H1 (cell line): ENCODE measurements at regions not wholly inside any gene's neighbourhood (a gene's known extent, or its start where the extent isn't known, plus 50 kb on each side); places are given as distances from the start of the nearest gene placed in this dataset.

Experiments used
- CREB1 ChIP-seq: IDR thresholded peaks from 2 replicates; pipeline ENCODE4 v1.6.1; 2012; ENCODE audit warnings: inconsistent platforms
- CTCF ChIP-seq, 3 experiments: IDR thresholded peaks; 1 replicate in 2 of 3; 2 replicates in 1 of 3; pipeline versions ENCODE4 v1.5.1 to v1.6.1; 2011; ENCODE audit warnings: low read length in 3 of 3, mild to moderate bottlenecking in 3 of 3, inconsistent platforms in 2 of 3, low read depth in 1 of 3, moderate library complexity in 1 of 3; ENCODE audit not compliant: insufficient read depth in 1 of 3; ENCODE audit errors: control extremely low read depth in 1 of 3
- EZH2 ChIP-seq: fragments of 200-600 bp; sonication (generic); IDR thresholded peaks from 2 replicates; pipeline ENCODE4 v1.7.1; 2012; ENCODE audit warnings: low read depth, mild to moderate bottlenecking, moderate library complexity, low read length, inconsistent platforms; ENCODE audit not compliant: severe bottlenecking
- JUND ChIP-seq: IDR thresholded peaks from 2 replicates; pipeline ENCODE4 v1.6.1; 2011; ENCODE audit warnings: mild to moderate bottlenecking, improper control_type of control experiment, low read length
- KDM1A ChIP-seq: fragments of 200-600, 300-600 bp; sonication (generic); IDR thresholded peaks from 2 replicates; pipeline ENCODE4 v1.7.1; 2016; ENCODE audit warnings: mild to moderate bottlenecking, low read length, borderline replicate concordance
- POLR2AphosphoS5 ChIP-seq: IDR thresholded peaks from 2 replicates; pipeline ENCODE4 v1.6.1; 2011; ENCODE audit warnings: low read depth, low read length
- RAD21 ChIP-seq, 2 experiments: IDR thresholded peaks in 1 of 2; conservative IDR thresholded peaks in 1 of 2; 2 replicates each; pipeline ENCODE4 v1.6.1; 2011; ENCODE audit warnings: low read depth in 2 of 2, low read length in 2 of 2, improper control_type of control experiment in 1 of 2, inconsistent platforms in 1 of 2, mild to moderate bottlenecking in 1 of 2, moderate library complexity in 1 of 2
- SIX5 ChIP-seq: IDR thresholded peaks from 2 replicates; pipeline ENCODE4 v1.6.1; 2011; ENCODE audit warnings: mild to moderate bottlenecking, low read depth, low read length

- TF ChIP-seq POLR2AphosphoS5 (no peak), CTCF (IDR thresholded peaks at IDR 0.05; ENCODE audit: control extremely low read depth in 1 of 3, insufficient read depth in 1 of 3, low read depth in 1 of 3, low read length in 3 of 3) (no peak), KDM1A (no peak), SIX5 (no peak), JUND (no peak), RAD21 (IDR thresholded peaks at IDR 0.05 in 1 of 2, conservative IDR thresholded peaks at IDR 0.05 in 1 of 2; ENCODE audit: low read depth in 2 of 2, low read length in 2 of 2) (no peak), CREB1 (no peak), EZH2 (no peak)
Measured at GRCh38 chr7:81852701-81853100, 82.9 kb upstream of the HGF start.
